ENCODE measurements at regions not wholly inside any gene's neighbourhood (a gene's known extent, or its start where the extent isn't known, plus 50 kb on each side); places are given as distances from the start of the nearest gene placed in this dataset.
"Not testable (repeated sequence)": the region's sequence is repeated elsewhere in the genome, so short reads cannot be mapped to it uniquely, and the experiment has no call there.

DNA sequence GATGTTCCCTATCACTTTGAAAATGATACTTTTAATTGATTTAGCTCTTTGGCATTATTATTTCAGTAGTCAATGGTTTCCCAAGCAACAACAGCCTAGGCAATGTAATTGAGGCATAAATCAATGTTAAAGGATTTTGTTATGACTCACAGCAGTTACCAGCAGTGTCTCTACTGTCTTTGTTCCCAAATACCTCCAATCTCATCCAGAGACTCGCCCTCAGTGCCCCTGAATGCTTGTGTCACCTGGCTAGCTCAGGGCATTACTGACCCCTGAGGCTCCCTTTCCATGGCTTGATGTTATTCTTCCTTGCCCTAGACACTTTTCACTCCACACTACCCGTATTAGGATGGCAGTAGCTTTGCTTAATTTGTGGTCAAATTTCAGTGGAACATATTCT lies 227.2 kb downstream of the SQOR start:
- FAIRE-seq (no peak), DNase-seq (ENCODE audit: low spot score in 2 of 2) (no peak)

DNA sequence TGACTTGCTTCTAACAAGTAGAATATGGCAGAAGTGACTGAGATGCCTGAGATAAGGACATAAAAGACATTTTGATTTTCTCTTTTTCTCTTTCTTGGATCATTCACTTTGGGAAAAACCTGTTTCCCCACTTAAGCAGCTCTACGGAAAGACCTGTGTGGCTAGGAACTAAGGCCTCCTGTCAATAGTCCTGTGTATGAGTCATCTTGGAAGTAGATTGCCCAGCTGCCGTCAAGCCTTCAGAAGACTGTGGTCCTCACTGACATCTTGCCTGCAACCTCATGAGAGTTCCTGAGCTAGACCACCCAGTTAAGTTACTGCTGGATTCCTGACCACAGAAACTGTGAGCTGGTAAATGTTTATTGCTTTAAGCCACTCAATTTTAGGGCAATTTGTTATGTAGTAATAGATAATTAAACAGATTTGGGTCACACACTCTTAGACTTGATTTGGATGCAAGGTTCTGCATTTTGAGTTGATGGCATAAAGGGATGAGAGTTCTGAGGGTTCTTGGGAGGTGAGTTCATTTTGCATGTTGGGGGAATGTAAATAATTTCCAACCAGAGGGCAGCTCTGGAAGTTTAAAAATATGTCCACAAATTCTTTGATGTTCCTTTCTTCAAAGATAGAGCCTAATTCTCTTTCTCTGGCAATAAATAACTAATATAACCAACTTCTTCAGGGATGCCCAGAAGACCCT lies 229.2 kb downstream of the SQOR start:
- FAIRE-seq = no peak

DNA sequence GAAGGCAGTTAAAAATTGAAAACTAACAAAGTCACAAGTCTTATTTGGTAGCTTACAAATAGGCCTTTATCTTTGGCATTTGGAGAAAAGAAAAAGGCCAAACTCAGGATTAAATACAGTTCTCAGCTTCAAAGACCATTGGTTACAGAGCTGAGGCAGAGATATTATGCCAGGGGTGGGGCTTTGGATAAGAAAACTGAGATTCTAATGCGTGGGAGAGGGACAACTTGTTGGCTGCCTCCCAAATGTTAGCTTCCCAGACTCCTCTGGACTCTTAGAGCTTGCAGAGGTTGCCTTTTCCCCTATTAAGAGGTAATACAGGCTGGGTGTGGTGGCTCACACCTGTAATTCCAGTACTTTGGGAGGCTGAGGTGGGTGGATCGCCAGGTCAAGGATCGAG lies 231.8 kb downstream of the SQOR start:
- FAIRE-seq (no peak), DNase-seq (ENCODE audit: low spot score in 2 of 2) (no peak)

More for the DNA sequence above, 229.2 kb downstream of the SQOR start:
- DNase-seq (ENCODE audit: low spot score in 2 of 2) = no peak

DNA sequence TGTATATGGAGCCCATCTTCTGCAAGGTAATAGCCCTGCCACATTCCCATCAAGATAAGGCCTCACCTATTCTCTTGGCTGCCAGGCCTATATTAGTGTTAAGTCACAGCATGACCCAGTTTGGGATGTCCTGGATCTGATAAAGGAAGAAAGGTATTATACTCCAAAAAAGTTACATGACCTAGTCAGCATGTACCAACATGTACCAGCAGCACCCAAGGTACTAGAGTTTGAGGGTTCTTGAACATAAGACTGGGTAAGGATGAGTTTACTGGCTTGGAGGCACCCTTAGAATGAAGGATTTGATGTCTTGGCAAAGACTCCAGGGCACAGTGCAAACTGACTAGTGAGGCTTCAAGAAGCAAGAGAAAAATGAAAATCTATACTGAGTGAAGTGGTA lies 232.5 kb downstream of the SQOR start:
- DNase-seq (ENCODE audit: low spot score in 2 of 2) (no peak), FAIRE-seq (no peak)

DNA sequence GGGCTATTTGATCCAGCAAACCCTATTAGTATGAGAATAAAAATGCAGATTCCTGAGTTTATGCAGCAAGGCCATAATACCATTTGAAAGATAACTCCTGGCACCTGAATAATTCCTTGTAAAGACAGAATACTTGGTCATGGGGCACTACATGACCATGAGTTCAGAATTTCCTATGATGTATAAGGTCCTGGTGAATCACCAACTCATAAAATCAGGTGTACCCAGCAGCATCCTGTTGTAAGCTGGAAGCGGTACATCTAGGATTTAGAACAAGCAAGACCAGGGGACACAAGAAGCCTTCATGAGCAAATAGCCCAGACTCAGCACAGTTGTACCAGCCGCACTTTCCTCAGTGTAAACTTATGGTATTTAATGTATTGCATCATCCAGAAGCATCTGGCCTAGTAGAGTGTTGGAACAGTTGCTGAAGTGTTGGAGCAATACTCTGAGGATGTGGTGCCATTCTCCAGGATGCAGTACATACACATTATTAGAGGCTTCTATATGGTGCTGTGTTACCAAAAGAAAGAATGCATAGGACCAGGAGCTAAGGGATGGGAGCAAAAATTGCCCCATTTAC lies 233.4 kb downstream of the SQOR start:
- FAIRE-seq = no peak
- no peak for DNase-seq (ENCODE audit: low spot score in 2 of 2)

DNA sequence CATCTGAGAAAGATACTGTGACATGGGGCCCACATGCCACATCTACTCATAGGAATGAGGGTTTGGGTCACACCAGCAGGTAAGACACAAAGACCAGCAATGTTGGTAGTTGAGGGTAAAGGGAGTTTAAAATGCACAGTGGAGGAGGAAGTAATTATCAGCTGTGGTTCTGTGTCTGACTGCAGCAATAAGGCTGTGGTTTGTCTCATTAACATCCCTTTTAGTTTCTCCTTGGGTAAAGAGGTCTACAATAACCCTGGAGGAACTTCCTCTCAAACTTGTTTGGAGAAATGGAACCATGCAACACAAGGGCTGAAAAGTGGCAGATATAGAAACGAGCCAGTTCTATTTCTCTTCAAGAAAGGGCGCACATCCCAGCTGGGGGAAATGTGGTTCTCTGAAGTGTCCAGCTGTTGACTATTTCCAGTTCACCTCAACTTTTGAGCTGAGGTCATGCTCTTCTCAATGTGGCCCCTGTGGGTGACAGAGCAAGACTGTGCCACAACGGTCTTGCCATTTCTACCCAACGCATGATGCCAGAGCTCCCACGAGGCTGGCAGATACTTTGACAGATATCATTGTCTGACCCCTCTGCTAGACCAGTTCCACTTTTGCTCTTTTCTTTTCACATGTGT lies 234.3 kb downstream of the SQOR start:
- FAIRE-seq (no peak), DNase-seq (ENCODE audit: low spot score in 2 of 2) (no peak)

DNA sequence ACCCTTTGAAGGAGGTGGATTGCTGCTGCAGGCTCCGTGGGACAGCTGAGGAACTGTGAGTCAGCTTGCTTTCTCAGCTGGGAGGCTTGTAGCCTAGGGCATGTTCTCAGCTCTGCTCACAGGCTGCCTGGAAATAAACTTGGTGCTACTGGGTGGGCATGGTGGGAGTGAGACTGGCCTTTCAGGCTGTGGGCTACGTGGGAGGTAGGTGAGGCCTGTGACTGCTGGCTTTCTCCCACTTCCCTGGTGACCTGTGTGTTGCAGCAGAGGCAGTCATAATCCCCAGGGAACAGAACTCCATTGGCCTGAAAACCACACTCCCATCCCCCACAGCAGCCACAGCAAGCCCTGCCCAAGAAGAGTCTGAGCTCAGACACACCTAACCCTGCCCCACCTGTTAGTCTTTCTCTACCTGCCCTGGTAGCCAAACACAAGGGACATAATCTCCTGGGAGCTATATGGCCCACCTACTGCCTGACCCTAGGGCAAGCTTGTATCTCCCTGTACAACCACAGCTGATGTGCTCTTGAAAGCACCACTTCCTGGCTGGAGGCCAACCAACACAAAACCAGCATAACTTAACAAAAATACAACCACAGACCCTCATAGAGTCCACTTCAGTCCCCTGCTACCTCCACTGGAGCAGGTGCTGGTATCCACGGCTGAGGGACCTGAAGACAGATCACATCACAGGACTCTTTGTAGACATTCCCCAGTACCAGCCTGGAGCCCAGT lies 236.5 kb downstream of the SQOR start:
- no peak for FAIRE-seq

DNA sequence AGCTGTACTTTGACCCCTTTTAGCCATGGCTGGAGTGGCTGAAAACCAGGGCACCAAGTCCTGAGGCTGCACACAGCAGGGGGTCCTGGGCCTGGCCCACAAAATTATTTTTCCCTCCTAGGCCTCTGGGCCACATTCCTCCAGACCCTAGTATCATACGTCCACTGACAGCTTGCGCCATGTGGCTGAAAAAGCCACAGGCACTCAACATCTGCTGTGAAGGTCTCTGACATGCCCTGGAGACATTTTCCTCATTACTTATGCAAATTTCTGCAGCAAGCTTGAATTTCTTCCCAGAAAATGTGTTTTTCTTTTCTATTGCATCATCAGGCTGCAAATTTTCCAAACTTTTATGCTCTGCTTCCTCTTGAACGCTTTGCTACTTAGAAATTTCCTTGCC lies 239.0 kb downstream of the SQOR start:
- FAIRE-seq (no peak), DNase-seq (ENCODE audit: low spot score in 2 of 2) (no peak)

More for the DNA sequence above, 236.5 kb downstream of the SQOR start:
- no peak for DNase-seq (ENCODE audit: low spot score in 2 of 2)

DNA sequence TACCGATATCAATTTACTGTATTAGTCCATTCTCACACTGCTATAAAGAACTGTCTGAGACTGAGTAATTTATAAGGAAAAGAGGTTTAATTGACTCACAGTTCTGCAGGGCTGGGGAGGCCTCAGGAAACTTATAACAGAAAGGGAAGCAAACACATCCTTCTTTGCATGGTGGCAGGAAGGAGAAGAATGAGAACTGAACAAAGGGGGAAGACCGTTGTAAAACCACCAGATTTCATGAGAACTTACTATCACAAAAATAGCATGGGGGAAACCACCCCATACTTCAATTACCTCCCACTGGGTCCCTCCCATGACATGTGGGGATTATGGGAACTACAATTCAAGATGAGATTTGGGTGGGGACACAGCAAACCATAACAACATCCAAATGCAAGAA lies 239.7 kb downstream of the SQOR start:
- FAIRE-seq; DNase-seq (ENCODE audit: low spot score in 2 of 2): not testable (repeated sequence)

DNA sequence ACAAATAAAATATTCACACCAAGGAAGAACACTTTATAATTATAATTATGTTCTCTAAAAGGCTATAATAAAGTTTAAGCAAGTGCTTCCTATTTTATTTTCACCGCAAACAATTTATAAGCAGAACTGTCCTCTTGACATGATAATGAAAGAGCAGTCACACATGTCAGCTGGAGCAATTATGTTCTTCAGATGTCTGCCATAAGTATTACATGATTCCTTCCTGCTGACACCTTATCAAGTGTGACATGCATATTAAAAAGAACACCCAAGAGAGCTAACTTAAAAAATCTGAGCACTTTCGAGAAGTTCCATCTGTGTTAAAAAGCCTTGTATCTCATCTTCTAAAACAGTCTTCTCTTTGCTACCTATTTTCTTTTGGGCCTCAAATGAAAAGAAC lies 249.5 kb downstream of the SQOR start:
- no peak for DNase-seq (ENCODE audit: low spot score in 2 of 2)
- no peak for FAIRE-seq

DNA sequence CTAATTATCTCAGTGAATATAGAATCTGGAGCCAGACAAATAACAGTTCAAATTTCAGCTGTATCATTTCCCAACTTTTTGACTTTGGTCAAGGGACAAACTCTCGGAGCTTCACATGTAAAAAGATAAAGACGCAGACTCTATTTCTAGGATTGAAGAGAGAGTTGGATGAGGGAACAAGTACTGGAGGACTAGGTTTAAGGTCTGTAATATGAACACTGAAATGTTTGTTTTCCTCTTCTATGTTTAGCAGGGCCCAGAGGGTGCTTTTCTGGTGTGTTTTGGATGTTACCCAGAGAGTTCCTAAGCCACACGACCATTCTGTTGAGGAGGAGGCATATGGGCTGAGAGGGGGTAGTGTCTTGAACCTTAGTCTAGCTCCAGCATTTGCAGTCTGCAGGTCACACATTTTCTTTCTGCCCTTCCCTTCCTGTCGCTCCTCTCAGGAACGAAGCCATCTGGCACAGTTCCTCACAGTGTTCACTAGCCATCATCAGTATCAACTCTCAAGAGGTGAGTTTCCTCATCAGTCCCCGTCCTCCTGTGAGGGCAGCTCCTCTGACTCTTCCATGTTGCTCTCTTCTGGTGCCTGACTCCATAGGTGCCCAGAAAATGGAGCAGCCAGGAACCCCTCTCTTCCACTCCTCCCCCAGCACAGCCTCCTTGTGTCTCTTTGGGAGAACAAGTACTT lies 250.1 kb downstream of the SQOR start:
- FAIRE-seq (no peak), DNase-seq (ENCODE audit: low spot score in 2 of 2) (no peak)

DNA sequence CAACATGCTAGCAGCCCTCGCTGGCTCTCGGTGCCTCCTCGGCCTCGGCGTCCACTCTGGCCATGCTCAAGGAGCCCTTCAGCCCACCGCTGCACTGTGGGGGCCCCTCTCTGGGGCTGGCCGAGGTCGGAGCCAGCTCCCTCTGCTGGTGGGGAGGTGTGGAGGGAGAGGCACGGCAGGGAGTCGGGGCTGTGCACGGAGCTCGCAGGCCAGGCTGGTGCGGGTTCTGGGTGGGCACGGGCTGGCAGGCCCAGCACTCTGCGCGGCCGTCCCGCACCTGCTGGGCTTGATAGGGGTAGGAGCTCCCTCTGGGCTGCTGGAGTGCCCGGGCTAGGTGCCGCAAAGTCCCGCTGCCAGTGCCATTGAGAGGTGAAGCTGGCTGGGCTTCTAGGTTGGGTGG lies 251.0 kb downstream of the SQOR start:
- DNase-seq (ENCODE audit: low spot score in 2 of 2) = no peak

DNA sequence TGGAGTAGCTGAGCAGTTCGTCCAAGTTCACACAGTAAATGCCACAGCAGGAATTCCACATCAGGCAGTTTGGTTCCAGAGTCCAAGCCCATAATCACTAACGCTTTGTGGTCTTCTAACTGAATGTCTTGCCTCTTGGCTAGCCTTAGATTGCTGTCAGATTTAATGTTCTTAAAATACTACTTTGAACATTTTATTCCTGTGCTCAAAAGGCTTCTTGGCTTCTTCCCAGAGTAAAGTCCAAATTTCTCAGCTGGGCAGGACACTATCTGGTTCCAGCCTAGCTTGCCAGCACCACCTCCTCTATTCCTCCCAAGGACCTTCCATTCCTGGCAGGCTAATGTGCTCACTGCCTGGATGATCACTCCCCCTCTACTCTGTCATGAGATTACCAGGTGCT lies 256.9 kb downstream of the SQOR start:
- FAIRE-seq (no peak), DNase-seq (ENCODE audit: low spot score in 2 of 2) (peak in 1 of 2 donors; percentile 14)

More for the DNA sequence above, 251.0 kb downstream of the SQOR start:
- no peak for FAIRE-seq

DNA sequence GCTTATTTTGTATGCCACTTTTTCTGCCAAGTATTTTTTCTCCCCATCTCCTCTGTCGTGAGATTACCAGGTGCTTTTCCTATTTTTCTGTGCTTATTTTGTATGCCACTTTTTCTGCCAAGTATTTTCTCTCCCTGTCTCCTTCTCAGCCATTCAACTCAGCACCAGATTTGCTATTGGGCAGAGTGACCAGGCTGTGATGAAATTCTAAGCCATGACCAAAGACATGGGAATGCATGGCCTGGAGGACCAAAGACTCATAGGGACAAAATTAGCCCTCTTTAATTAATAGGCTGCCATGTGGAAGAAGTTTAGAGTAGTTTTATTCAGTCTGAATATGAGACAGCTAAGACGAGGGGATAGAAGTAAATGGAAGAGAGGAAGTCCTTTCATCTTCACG lies 257.4 kb downstream of the SQOR start:
- FAIRE-seq = no peak

DNA sequence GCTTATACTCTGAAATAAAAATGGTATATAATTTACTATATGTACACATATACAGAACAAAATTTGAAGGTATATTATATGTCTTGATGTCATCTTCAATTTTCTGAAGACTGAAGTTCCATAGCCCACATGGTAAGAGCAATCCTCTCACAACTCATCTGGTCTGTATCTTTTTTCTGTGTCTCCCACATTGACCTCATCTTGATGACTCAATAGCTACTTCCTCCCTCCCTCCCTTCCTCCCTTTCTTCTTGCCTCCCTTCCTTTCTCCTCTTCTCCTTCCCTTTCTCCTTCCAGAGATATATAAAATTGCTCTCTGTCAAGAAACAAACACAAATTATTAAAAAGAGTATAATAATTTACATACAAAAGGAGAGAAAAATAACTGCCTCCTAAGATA lies 268.5 kb downstream of the SQOR start:
- no peak for DNase-seq (ENCODE audit: low spot score in 2 of 2)
- FAIRE-seq = no peak

More for the DNA sequence above, 257.4 kb downstream of the SQOR start:
- no peak for DNase-seq (ENCODE audit: low spot score in 2 of 2)

DNA sequence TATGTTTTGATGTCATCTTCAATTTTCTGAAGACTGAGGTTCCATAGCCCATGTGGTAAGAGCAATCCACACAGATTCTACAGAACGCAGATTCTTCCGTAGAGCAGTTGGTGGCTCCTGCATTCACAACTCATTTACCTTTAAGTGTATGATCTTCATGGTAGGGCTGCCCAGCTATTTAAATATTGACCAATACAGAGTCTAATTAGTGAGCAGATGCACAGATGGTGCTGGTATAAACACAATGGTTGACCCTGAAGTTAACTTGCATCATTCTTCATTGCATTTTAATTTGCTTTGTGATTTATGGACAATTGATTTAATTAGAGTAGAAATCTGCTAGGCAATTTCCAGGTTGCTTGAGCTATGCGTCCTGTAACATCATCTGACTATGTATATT lies 269.2 kb downstream of the SQOR start:
- FAIRE-seq (no peak), DNase-seq (ENCODE audit: low spot score in 2 of 2) (no peak)

DNA sequence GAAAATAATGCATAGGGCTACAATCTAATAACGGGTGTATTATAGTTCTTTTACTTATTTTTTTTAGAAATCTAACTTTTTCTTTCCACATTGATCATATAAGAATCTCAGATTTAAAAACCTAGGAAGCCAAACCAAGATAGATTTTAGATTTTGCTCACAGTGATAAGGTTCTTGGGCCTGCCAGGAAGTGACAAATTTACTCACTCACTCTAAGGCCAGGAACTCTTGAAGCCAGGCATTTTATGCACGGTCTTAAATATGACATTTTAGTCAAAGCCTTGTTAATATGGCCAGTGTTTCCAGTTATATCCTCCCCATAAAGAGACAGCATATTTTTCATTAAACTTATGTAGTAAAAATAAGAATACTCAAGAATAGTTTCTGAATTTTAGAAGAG lies 271.4 kb downstream of the SQOR start:
- DNase-seq (ENCODE audit: low spot score in 2 of 2) (no peak), FAIRE-seq (no peak)

DNA sequence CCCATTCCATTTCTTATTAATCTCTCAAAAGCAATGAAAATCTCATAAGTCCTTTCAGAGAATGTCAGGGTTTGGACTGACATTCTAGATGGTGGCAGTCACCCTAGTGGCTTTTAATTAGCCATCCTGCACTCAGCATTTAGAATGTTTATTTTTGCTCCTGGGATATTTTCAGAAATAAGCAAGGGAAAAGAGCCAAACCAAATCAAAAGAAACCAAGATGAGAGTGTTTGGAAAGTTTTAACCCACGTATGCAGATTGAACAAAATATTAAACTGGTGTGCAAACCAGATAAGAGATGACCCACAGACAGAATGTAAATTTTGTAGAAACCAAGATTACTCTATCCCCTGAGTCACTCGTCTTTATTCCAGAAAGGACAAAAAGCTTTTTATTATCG lies 275.8 kb downstream of the SQOR start:
- no peak for DNase-seq (ENCODE audit: low spot score in 2 of 2)
- no peak for FAIRE-seq

DNA sequence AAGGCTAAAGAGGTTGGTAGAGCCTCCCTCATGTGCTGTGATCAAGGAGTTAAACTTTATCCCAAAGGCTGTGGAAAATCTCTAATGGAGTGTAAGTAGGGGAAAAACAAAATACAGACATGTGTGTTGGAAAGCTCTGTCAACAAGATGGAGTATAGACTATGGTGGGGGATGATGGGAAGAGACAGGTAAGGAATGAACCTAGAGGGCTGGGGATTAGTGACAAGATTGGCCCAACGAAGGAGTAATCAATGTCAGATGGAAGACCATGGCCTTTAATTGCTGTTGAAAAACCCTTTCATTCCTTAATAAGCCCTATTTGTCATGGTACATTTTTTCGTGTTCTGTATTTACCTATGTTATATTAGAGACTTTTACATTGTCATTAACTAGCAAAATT lies 278.6 kb downstream of the SQOR start:
- no peak for DNase-seq (ENCODE audit: low spot score in 2 of 2)
- no peak for FAIRE-seq

DNA sequence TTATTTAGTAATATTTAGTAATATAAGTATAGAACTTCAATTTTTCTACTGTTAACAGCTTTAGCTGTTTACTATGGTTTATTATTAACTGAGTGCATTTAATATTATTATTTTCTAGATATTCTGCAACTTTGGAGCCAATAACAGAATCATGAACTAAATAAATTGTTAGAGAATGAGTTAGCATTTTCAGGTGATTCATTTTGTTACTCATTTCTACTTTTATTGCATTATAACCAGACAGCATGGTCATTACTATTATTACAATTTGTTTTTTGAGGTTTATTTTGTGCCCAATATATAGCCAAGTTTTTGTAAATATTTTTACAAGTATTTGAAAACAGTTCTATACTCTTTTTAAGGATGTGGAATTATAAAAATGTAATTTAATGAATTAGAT lies 279.6 kb downstream of the SQOR start:
- peak; percentile 30 for FAIRE-seq

DNA sequence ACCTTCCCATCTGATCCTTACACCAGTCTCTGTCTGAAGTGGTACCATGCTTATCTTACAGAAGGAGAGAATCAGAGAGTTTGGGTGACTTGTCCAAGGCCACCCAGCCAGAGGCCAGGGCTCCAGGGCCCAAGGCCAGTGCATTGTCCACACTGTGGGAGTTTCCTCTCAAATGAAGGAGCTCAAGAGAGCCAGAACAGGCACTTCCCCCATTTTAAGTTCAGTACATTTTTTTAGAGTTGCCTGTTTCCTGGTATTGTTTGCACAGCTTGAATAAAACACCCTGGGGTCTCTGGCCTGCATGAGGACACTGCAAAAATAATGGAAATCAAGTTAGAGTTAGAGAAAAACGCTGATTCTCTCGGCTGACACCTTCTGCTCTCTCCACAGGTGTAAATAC lies 284.0 kb downstream of the SQOR start:
- FAIRE-seq (no peak), DNase-seq (ENCODE audit: low spot score in 2 of 2) (no peak)

More for the DNA sequence above, 279.6 kb downstream of the SQOR start:
- no peak for DNase-seq (ENCODE audit: low spot score in 2 of 2)
